Testis (tissue), 2 donors: ENCODE measurements at regions not wholly inside any gene's neighbourhood (a gene's known extent, or its start where the extent isn't known, plus 50 kb on each side); places are given as distances from the start of the nearest gene placed in this dataset.

Experiments used
- CTCF ChIP-seq, 3 experiments: fragments of 450-650 bp in 2 of 3; fragments of 200-600 bp in 1 of 3; sonication (generic) in 1 of 3; IDR thresholded peaks; one replicate each; pipeline ENCODE4 v1.5.1; 2016 to 2019; ENCODE audit warnings: antibody characterized with exemption in 3 of 3, mild to moderate bottlenecking in 2 of 3, moderate library complexity in 1 of 3
- POLR2A ChIP-seq: fragments of 450-650 bp; IDR thresholded peaks from one replicate; pipeline ENCODE4 v1.6.1; 2017; ENCODE audit warnings: antibody characterized with exemption, mild to moderate bottlenecking, moderate library complexity

GRCh38 chr1:212221801-212222200 is 63.4 kb upstream of the PPP2R5A start:
- TF ChIP-seq CTCF (IDR thresholded peaks at IDR 0.05) = no peak
- no peak for TF ChIP-seq POLR2A
